ENCODE measurements at regions not wholly inside any gene's neighbourhood (a gene's known extent, or its start where the extent isn't known, plus 50 kb on each side); places are given as distances from the start of the nearest gene placed in this dataset.

DNA sequence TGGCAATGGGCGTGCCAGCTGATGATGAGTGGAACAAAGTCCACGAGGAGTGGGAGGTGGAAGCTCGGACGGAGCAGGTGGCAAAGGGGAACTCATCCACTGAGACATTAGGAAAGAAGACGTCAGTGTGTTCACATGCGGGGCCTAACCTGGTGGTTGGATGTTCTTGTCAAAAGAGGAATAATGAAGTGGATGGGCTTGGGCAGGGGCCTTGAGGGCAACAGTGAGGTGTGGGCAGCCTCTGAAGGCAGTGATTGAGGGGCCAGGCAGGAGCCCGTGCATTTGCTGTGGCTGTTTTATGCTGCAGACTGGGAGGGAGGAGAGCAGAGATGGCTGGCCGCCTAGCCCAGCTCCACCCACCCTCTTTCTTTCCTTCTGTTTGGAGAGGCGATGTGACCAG lies 74.5 kb downstream of the LRRC30 start:
- TF ChIP-seq, protein P1, sequence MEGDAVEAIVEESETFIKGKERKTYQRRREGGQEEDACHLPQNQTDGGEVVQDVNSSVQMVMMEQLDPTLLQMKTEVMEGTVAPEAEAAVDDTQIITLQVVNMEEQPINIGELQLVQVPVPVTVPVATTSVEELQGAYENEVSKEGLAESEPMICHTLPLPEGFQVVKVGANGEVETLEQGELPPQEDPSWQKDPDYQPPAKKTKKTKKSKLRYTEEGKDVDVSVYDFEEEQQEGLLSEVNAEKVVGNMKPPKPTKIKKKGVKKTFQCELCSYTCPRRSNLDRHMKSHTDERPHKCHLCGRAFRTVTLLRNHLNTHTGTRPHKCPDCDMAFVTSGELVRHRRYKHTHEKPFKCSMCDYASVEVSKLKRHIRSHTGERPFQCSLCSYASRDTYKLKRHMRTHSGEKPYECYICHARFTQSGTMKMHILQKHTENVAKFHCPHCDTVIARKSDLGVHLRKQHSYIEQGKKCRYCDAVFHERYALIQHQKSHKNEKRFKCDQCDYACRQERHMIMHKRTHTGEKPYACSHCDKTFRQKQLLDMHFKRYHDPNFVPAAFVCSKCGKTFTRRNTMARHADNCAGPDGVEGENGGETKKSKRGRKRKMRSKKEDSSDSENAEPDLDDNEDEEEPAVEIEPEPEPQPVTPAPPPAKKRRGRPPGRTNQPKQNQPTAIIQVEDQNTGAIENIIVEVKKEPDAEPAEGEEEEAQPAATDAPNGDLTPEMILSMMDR (IDR thresholded peaks at IDR 0.05), result no peak
- TF ChIP-seq POLR2A (IDR thresholded peaks at IDR 0.05), result no peak
- no peak for TF ChIP-seq EP300 (IDR thresholded peaks at IDR 0.05)

All from gastroesophageal sphincter (tissue), 3 donors.